SK-MEL-5 (cell line): ENCODE measurements at regions not wholly inside any gene's neighbourhood (a gene's known extent, or its start where the extent isn't known, plus 50 kb on each side); places are given as distances from the start of the nearest gene placed in this dataset.
"Not testable (repeated sequence)": the region's sequence is repeated elsewhere in the genome, so short reads cannot be mapped to it uniquely, and the experiment has no call there.

Experiments used
- DNase-seq: peaks from one replicate; pipeline ENCODE4 v3.0.0-alpha.2; 2016; ENCODE audit warnings: low read depth, low spot score
- in situ Hi-C: cut with HindIII; loops from 2 replicates; pipeline ENCODE4 v1.10.0; 2016; ENCODE audit warnings: low sequenced_read_pairs, high pct_unique_total_duplicates, low pct_unique_long_range_greater_than_20kb

GRCh38 chr11:8767466-8768142, 85.0 kb downstream of the RPL27A start:
- DNase-seq = no peak

GRCh38 chr11:8768625-8769333, 86.2 kb downstream of the RPL27A start:
- in situ Hi-C loops = no loop called here
- no peak for DNase-seq

More at GRCh38 chr11:8767466-8768142, 85.0 kb downstream of the RPL27A start:
- in situ Hi-C loops = no loop called here

GRCh38 chr11:8772571-8773519, 90.3 kb downstream of the RPL27A start:
- in situ Hi-C loops = no loop called here

GRCh38 chr11:8773916-8774539, 91.4 kb downstream of the RPL27A start:
- in situ Hi-C loops = no loop called here
- no peak for DNase-seq

More at GRCh38 chr11:8772571-8773519, 90.3 kb downstream of the RPL27A start:
- no peak for DNase-seq

- in situ Hi-C loops = not testable (repeated sequence)
Observed at GRCh38 chr11:8774916-8775315, 92.3 kb downstream of the RPL27A start.

GRCh38 chr11:8775332-8775731, 92.7 kb downstream of the RPL27A start:
- DNase-seq = no peak
- in situ Hi-C loops = no loop called here

More at GRCh38 chr11:8774916-8775315, 92.3 kb downstream of the RPL27A start:
- not testable (repeated sequence) for DNase-seq

- no peak for DNase-seq
- in situ Hi-C loops = no loop called here
Observed at GRCh38 chr11:8775734-8776133, 93.1 kb downstream of the RPL27A start.

- in situ Hi-C loops = no loop called here
- no peak for DNase-seq
Observed at GRCh38 chr11:8776209-8776608, 93.6 kb downstream of the RPL27A start.

GRCh38 chr11:8777907-8778767, 95.5 kb downstream of the RPL27A start:
- in situ Hi-C loops = no loop called here
- DNase-seq = no peak

- in situ Hi-C loops = no loop called here
Observed at GRCh38 chr11:8779107-8779506, 96.5 kb downstream of the RPL27A start.

GRCh38 chr11:8779732-8780131, 97.1 kb downstream of the RPL27A start:
- in situ Hi-C loops = no loop called here
- no peak for DNase-seq

More at GRCh38 chr11:8779107-8779506, 96.5 kb downstream of the RPL27A start:
- DNase-seq = peak; percentile 21

- in situ Hi-C loops = no loop called here
- no peak for DNase-seq
Observed at GRCh38 chr11:8784954-8785353, 102.4 kb downstream of the RPL27A start.

GRCh38 chr11:8785457-8785856, 102.9 kb downstream of the RPL27A start:
- no peak for DNase-seq
- in situ Hi-C loops = no loop called here

GRCh38 chr11:8785998-8786397, 103.4 kb downstream of the RPL27A start:
- no peak for DNase-seq
- in situ Hi-C loops = no loop called here

GRCh38 chr11:8786933-8787332, 104.3 kb downstream of the RPL27A start:
- DNase-seq = no peak
- in situ Hi-C loops = no loop called here

- in situ Hi-C loops = no loop called here
Observed at GRCh38 chr11:8787372-8787771, 104.8 kb downstream of the RPL27A start.

GRCh38 chr11:8788616-8789015, 106.0 kb downstream of the RPL27A start:
- in situ Hi-C loops = no loop called here

More at GRCh38 chr11:8787372-8787771, 104.8 kb downstream of the RPL27A start:
- no peak for DNase-seq

More at GRCh38 chr11:8788616-8789015, 106.0 kb downstream of the RPL27A start:
- DNase-seq = no peak
